A549 (cell line): ENCODE measurements at regions not wholly inside any gene's neighbourhood (a gene's known extent, or its start where the extent isn't known, plus 50 kb on each side); places are given as distances from the start of the nearest gene placed in this dataset.
A peak's percentile ranks its signal among the peaks of the same experiment; 100 is the strongest.
"Not testable (repeated sequence)": the region's sequence is repeated elsewhere in the genome, so short reads cannot be mapped to it uniquely, and the experiment has no call there.

ENCODE experiments used
- ATAC-seq, 2 experiments: fragments of 200-7000 bp in 1 of 2; fragments of >200 bp in 1 of 2; cut with Nextera tagmentation in 1 of 2; cut with Tn5 transposase in 1 of 2; 3 replicates each; pipeline versions ENCODE4 v1.8.0 to v1.9.1; 2018 to 2020; ENCODE audit warnings: mild to moderate bottlenecking in 1 of 2, moderate library complexity in 1 of 2
- CTCF ChIA-PET: fragments of 300-600 bp; sonication (Branson Sonifier 250); formaldehyde crosslinking; extraction: SDS; loops from one replicate; lab custom pipeline; 2021; ENCODE audit warnings: antibody characterized with exemption, inconsistent platforms; lab: Yijun Ruan, JAX
- POLR2A ChIA-PET: fragments of 350-600 bp; formaldehyde crosslinking; extraction: SDS; loops from one replicate; lab custom pipeline; 2021; ENCODE audit warnings: antibody characterized with exemption, inconsistent platforms; lab: Yijun Ruan, JAX
- DNase-seq, 2 experiments: peaks; one replicate each; pipeline versions ENCODE4 v3.0.0 to v3.0.0-alpha.2; 2011 to 2016; ENCODE audit warnings: low read depth in 1 of 2, low spot score in 1 of 2
- FAIRE-seq: peaks from 2 replicates; lab custom pipeline; 2011; peaks lifted over from hg19 to GRCh38; lab: Jason Lieb, UNC
- H3K27ac ChIP-seq, 2 experiments: fragments of >200 bp; sonication (Bioruptor Twin); formaldehyde crosslinking; 3 replicates each; pipeline ENCODE4 v1.5.1; 2016 to 2017
- H3K4me1 ChIP-seq: fragments of >200 bp; sonication (Bioruptor Twin); formaldehyde crosslinking; 3 replicates; pipeline ENCODE4 v1.6.1; 2016
- H3K4me2 ChIP-seq: fragments of >200 bp; sonication (Bioruptor Twin); formaldehyde crosslinking; 3 replicates; pipeline ENCODE4 v1.6.1; 2016
- H3K4me3 ChIP-seq: fragments of >200 bp; sonication (Bioruptor Twin); formaldehyde crosslinking; 3 replicates; pipeline ENCODE4 v1.5.1; 2016
- H3K9me3 ChIP-seq: fragments of >200 bp; sonication (Bioruptor Twin); formaldehyde crosslinking; 3 replicates; pipeline ENCODE4 v1.6.1; 2016
- CBX2 ChIP-seq: fragments of 200-600 bp; sonication (generic); IDR thresholded peaks from 2 replicates; pipeline ENCODE4 v1.6.1; 2016; ENCODE audit warnings: low read depth, mild to moderate bottlenecking, borderline replicate concordance
- CEBPB ChIP-seq, 2 experiments: fragments of >200 bp in 1 of 2; sonication (Bioruptor Twin) in 1 of 2; formaldehyde crosslinking in 1 of 2; IDR thresholded peaks; 2 replicates each; pipeline ENCODE4 v1.6.1; 2012 to 2016
- CHD2 ChIP-seq: fragments of 150-350 bp; IDR thresholded peaks from 2 replicates; pipeline ENCODE4 v1.6.1; 2014; ENCODE audit warnings: low read length; ENCODE audit not compliant: partially characterized antibody
- FOSB ChIP-seq: fragments of 250-450 bp; sonication (Bioruptor Pico); IDR thresholded peaks from 2 replicates; pipeline ENCODE4 v1.5.0; 2020; ENCODE audit warnings: mild to moderate bottlenecking, moderate library complexity
- FOSL2 ChIP-seq, 2 experiments: fragments of 450-650 bp in 1 of 2; fragments of >200 bp in 1 of 2; sonication (Bioruptor Twin) in 1 of 2; formaldehyde crosslinking; IDR thresholded peaks; 2 replicates each; pipeline versions ENCODE4 v1.5.0 to v1.6.1; 2016 to 2020; ENCODE audit warnings: mild to moderate bottlenecking in 1 of 2, moderate library complexity in 1 of 2
- FOXS1 ChIP-seq: fragments of 250-450 bp; sonication (Bioruptor Pico); IDR thresholded peaks from 2 replicates; pipeline ENCODE4 v1.5.0; 2020; ENCODE audit warnings: mild to moderate bottlenecking, moderate library complexity
- HOXB13 ChIP-seq: fragments of 250-450 bp; sonication (Bioruptor Pico); IDR thresholded peaks from 2 replicates; pipeline ENCODE4 v1.5.0; 2020; ENCODE audit warnings: low read depth, mild to moderate bottlenecking, moderate library complexity
- JUN ChIP-seq, 2 experiments: fragments of >200 bp; sonication (Bioruptor Twin); formaldehyde crosslinking; IDR thresholded peaks; 2 replicates in 1 of 2; 3 replicates in 1 of 2; pipeline ENCODE4 v1.6.1; 2016 to 2017
- KDM1A ChIP-seq: fragments of 200-600 bp; sonication (generic); IDR thresholded peaks from 2 replicates; pipeline ENCODE4 v1.6.1; 2016; ENCODE audit warnings: low read depth, mild to moderate bottlenecking
- PHF8 ChIP-seq: fragments of 200-600 bp; sonication (generic); IDR thresholded peaks from 2 replicates; pipeline ENCODE4 v1.6.1; 2016; ENCODE audit warnings: low read depth, mild to moderate bottlenecking, antibody characterized with exemption, moderate library complexity, borderline replicate concordance
- RNF2 ChIP-seq: fragments of 200-600 bp; sonication (generic); IDR thresholded peaks from 2 replicates; pipeline ENCODE4 v1.6.1; 2016; ENCODE audit warnings: low read depth, mild to moderate bottlenecking, antibody characterized with exemption, moderate library complexity, borderline replicate concordance
- SMC3 ChIP-seq: fragments of >200 bp; sonication (Bioruptor Twin); formaldehyde crosslinking; IDR thresholded peaks from 3 replicates; pipeline ENCODE4 v1.6.1; 2018; ENCODE audit warnings: inconsistent platforms
- TFCP2L1 ChIP-seq: fragments of 250-450 bp; sonication (Bioruptor Pico); IDR thresholded peaks from 2 replicates; pipeline ENCODE4 v1.5.0; 2021; ENCODE audit warnings: mild to moderate bottlenecking
- ZC3H11A ChIP-seq: fragments of 450-650 bp; IDR thresholded peaks from 2 replicates; pipeline ENCODE4 v1.6.1; 2014; ENCODE audit warnings: antibody characterized with exemption, mild to moderate bottlenecking
- ZFP36 ChIP-seq: fragments of 450-650 bp; IDR thresholded peaks from 2 replicates; pipeline ENCODE4 v1.6.1; 2014; ENCODE audit warnings: borderline replicate concordance; ENCODE audit not compliant: partially characterized antibody
- ZNF302 ChIP-seq: fragments of 250-450 bp; sonication (Bioruptor Pico); IDR thresholded peaks from 2 replicates; pipeline ENCODE4 v1.9.0; 2021; ENCODE audit warnings: inconsistent platforms, mild to moderate bottlenecking, moderate library complexity
- WGBS: methylation state at CpG from one replicate; pipeline ENCODE4 v1.1.6; 2017; ENCODE audit errors: missing lambda C conversion rate; 5-methylcytosine and 5-hydroxymethylcytosine counted together
- TF ChIP-seq, protein P1 (sequence below): IDR thresholded peaks from 2 replicates; pipeline ENCODE4 v1.6.1; 2012; ENCODE audit warnings: low read depth, borderline replicate concordance
- TF ChIP-seq, protein P2 (sequence below): fragments of >200 bp; sonication (Bioruptor Twin); formaldehyde crosslinking; IDR thresholded peaks from 3 replicates; pipeline ENCODE4 v1.5.1; 2016
- TF ChIP-seq, protein P3 (sequence below): fragments of >200 bp; sonication (Bioruptor Twin); formaldehyde crosslinking; IDR thresholded peaks from 2 replicates; pipeline ENCODE4 v1.6.1; 2016
- TF ChIP-seq, protein P4 (sequence below): fragments of >200 bp; sonication (Bioruptor Twin); formaldehyde crosslinking; IDR thresholded peaks from 3 replicates; pipeline ENCODE4 v1.6.1; 2016

DNA sequence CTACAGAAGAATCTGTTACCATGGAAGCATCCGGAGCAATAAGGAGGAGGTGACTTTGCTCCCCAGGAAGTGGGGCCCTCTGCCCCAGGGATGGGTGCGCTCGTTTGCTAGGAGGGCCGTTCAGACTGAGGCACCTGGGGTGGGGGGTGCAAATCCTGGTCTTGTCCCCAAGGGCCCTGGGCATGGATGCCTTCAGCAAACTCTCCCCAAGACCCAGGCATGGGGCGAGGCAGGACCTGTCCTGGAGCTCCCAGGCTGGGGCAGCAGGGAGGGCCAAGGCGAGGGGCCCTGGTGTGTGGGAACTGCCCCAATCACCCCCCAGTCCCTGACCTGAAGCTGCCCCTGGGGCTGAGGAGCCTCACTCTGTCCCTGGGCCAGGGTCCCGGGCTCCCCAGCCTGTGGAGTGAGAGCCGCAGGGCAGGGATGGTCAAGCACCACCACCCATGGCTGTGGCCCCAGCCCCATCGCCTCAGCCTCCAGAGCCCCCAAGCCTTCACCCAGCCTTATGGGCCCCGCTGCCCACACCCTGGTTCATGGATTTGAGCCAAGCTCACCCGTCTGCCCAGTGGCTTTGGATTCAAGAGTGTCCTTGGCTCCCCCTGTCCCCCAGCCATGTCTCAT, 240.6 kb upstream of the SGCG start:
- CTCF ChIA-PET = no interaction called here
- WGBS = no CpG with 5 or more reads among the region's 11 CpGs

DNA sequence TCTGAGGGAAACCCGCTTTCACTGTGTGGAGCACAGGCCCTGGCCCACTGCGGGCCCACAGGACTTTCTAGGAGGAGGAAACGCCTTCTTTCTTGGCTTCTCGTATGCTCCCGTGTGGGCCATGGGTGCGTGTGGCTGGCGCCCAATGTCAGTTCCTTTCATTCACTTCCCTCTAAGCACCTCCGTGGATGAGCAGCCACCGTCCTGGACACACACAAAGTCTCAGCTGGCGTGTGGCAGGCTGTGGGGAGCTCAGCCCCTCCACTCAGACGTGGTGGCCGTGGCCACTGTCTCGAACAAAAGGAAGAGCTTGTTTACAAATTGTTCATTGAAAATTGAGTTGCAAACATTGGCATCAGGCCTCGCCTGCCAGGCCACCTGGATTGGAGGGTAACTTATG, 240.0 kb upstream of the SGCG start:
- FAIRE-seq = no peak
- WGBS = 50% methylated on average over 13 of the region's 14 CpGs
- H3K4me1 ChIP-seq = no peaks in the 10 kb centered on the region
- no peak for ATAC-seq
- no peaks in the 10 kb centered on the region for H3K9me3 ChIP-seq
- DNase-seq = no peak
- TF ChIP-seq, protein P1, sequence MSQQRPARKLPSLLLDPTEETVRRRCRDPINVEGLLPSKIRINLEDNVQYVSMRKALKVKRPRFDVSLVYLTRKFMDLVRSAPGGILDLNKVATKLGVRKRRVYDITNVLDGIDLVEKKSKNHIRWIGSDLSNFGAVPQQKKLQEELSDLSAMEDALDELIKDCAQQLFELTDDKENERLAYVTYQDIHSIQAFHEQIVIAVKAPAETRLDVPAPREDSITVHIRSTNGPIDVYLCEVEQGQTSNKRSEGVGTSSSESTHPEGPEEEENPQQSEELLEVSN = no peak
- no peak for TF ChIP-seq CEBPB (IDR thresholded peaks at IDR 0.05)
- TF ChIP-seq, all 56 proteins: peak for 0
- CTCF ChIA-PET = no interaction called here
- Histone ChIP-seq H3K4me2 (no peak overlapping the region), H3K4me3 (no peak overlapping the region), H3K27ac (no peak overlapping the region)
- POLR2A ChIA-PET = no interaction called here

More for the DNA sequence above, 240.6 kb upstream of the SGCG start:
- Histone ChIP-seq H3K4me2 (no peak overlapping the region), H3K9me3 (no peaks in the 10 kb centered on the region), H3K4me3 (no peak overlapping the region), H3K4me1 (no peaks in the 10 kb centered on the region), H3K27ac (no peak overlapping the region)
- TF ChIP-seq ZFP36 (no peak), KDM1A (no peak), TFCP2L1 (CRISPR knock-in tag) (no peak), ZC3H11A (no peak), CHD2 (no peak), FOSB (no peak)
- TF ChIP-seq, protein P2, sequence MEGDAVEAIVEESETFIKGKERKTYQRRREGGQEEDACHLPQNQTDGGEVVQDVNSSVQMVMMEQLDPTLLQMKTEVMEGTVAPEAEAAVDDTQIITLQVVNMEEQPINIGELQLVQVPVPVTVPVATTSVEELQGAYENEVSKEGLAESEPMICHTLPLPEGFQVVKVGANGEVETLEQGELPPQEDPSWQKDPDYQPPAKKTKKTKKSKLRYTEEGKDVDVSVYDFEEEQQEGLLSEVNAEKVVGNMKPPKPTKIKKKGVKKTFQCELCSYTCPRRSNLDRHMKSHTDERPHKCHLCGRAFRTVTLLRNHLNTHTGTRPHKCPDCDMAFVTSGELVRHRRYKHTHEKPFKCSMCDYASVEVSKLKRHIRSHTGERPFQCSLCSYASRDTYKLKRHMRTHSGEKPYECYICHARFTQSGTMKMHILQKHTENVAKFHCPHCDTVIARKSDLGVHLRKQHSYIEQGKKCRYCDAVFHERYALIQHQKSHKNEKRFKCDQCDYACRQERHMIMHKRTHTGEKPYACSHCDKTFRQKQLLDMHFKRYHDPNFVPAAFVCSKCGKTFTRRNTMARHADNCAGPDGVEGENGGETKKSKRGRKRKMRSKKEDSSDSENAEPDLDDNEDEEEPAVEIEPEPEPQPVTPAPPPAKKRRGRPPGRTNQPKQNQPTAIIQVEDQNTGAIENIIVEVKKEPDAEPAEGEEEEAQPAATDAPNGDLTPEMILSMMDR = no peak
- TF ChIP-seq, protein P3, sequence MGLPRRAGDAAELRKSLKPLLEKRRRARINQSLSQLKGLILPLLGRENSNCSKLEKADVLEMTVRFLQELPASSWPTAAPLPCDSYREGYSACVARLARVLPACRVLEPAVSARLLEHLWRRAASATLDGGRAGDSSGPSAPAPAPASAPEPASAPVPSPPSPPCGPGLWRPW = no peak
- POLR2A ChIA-PET = no interaction called here
- DNase-seq (no peak), FAIRE-seq (no peak), ATAC-seq (no peak)

DNA sequence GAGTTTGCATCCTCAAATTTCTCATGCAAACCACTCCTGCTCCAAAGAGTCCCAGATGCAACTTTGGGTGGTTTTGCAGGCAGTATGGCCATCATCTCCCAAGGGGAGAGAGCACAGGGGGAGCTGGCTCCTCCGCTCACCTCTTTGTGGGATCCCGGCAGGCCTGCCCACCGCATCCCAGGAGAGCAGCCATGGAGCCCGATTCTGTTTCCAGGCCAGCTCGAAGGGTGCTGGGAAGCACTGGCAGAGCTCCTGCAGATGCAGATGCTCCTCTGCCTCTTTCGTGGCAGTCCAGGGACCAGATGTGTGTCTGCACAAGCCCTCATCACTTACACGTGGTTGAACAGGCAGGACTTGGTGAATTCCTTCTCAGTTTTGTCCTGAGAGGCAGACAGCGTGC, 239.3 kb upstream of the SGCG start:
- H3K4me1 ChIP-seq, ATAC-seq, DNase-seq, FAIRE-seq, H3K27ac ChIP-seq, H3K4me2 ChIP-seq, CTCF ChIA-PET, H3K4me3 ChIP-seq, POLR2A ChIA-PET, H3K9me3 ChIP-seq: not testable (repeated sequence)
- WGBS = 87% methylated on average over 3 of the region's 8 CpGs

DNA sequence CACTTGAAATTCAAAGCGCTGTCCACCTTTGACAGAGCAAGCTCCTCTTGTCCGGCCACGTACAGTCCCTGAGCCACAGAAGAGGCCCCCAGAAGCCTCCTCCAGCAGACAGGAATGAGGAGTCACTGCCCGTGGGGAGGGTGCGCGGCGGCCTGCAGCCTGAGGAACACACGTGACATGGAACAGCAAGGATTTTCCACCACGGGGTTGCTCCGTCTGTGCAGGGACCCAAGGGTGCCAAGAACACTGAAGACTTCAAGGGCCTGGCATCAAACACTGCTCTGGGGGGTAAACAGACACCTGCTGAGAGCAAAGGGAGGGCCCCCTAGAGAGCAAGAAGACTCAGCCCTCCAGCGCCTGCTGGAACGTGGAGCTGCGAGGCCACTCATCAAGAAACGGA, 237.9 kb upstream of the SGCG start:
- FAIRE-seq, H3K27ac ChIP-seq, ATAC-seq, POLR2A ChIA-PET, CTCF ChIA-PET, H3K4me2 ChIP-seq, DNase-seq, H3K4me3 ChIP-seq, H3K4me1 ChIP-seq, H3K9me3 ChIP-seq: not testable (repeated sequence)
- 78% methylated on average over 11 of the region's 14 CpGs for WGBS

DNA sequence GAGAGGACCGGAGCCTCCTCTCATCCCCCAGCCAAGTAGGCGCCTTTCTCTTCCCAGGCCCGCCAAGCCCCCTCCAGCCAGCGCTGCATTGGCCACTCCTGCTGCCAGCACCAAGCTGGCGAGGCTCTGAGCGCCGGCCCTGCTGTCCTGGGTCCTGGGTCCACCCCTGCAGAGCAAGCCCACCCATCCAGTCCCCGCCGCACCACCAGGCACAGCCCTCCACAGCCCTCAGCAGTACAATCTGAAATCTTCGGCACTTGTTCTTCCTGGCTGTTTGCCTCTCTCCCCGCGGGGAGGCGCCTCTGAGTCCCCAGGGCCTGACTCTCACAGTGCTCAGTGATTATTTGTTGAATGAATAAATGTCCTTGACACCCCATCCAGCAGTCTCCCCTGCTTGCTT, 236.4 kb upstream of the SGCG start:
- ATAC-seq = peak in 1 of 2 experiments; percentile 67; a peak in 2 of 6 replicates
- Histone ChIP-seq H3K9me3 (no peaks in the 10 kb centered on the region), H3K4me3 (no peak overlapping the region), H3K4me2 (no peak overlapping the region), H3K27ac (no peak overlapping the region), H3K4me1 (no peaks in the 10 kb centered on the region)
- WGBS = 8% methylated on average over 4 of the region's 13 CpGs
- no peak for FAIRE-seq
- POLR2A ChIA-PET = no interaction called here
- DNase-seq = no peak
- CTCF ChIA-PET = interaction anchor here (1.5 kb wide), 1 partner anchor 74 kb away, joined by 3 read pairs; no protein-coding TSS in a partner anchor
- TF ChIP-seq HOXB13 = no peak
- no peak for TF ChIP-seq RNF2
- TF ChIP-seq CBX2 = no peak
- TF ChIP-seq, protein P2 = no peak
- no peak for TF ChIP-seq JUN (IDR thresholded peaks at IDR 0.05)
- TF ChIP-seq SMC3 = no peak
- TF ChIP-seq FOSL2 (IDR thresholded peaks at IDR 0.05) = no peak
- no peak for TF ChIP-seq FOSL2 (CRISPR knock-in tag; IDR thresholded peaks at IDR 0.05)
- TF ChIP-seq ZFP36 = no peak
- TF ChIP-seq, protein P4, sequence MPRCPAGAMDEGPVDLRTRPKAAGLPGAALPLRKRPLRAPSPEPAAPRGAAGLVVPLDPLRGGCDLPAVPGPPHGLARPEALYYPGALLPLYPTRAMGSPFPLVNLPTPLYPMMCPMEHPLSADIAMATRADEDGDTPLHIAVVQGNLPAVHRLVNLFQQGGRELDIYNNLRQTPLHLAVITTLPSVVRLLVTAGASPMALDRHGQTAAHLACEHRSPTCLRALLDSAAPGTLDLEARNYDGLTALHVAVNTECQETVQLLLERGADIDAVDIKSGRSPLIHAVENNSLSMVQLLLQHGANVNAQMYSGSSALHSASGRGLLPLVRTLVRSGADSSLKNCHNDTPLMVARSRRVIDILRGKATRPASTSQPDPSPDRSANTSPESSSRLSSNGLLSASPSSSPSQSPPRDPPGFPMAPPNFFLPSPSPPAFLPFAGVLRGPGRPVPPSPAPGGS = no peak
- TF ChIP-seq ZNF302 (CRISPR knock-in tag) = no peak
- TF ChIP-seq ZC3H11A = no peak
- TF ChIP-seq FOXS1 = no peak
- no peak for TF ChIP-seq PHF8
